Omental fat pad (tissue), 3 donors: ENCODE measurements at regions not wholly inside any gene's neighbourhood (a gene's known extent, or its start where the extent isn't known, plus 50 kb on each side); places are given as distances from the start of the nearest gene placed in this dataset.

Experiments used
- ATAC-seq: fragments of 150-250 bp; one replicate; pipeline ENCODE4 v1.9.1; 2016; ENCODE audit warnings: mild to moderate bottlenecking, moderate library complexity; ENCODE audit not compliant: low FRiP score
- DNase-seq: peaks from one replicate; pipeline ENCODE4 v3.0.0-alpha.2; 2019; ENCODE audit warnings: low spot score
- TF ChIP-seq, protein P1 (sequence below), 3 donors: fragments of 450-650 bp; IDR thresholded peaks; one replicate each; pipeline ENCODE4 v1.5.1; 2016 to 2017; ENCODE audit warnings: antibody characterized with exemption in 3 of 3, mild to moderate bottlenecking in 3 of 3, moderate library complexity in 2 of 3

DNA sequence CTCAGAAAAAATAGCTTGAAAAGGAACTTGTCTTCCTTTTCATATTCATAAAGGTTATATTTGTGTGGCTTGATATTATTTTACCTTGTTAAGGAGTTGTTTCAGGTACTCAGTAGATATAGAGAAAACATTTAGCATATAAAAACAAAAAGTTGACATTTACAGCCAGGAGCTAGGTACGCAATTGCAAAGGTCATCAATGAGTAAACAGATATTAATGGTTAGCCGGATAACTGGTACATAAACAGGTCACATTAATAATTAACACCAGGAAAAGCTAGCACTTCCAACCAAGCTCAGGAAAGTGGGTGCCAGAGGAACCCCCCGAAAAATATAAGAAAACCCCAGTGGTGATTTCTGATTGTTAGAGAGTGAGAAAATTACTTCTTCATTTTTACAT is 146.6 kb upstream of the NR2F2 start:
- DNase-seq (no peak), ATAC-seq (no peak)
- TF ChIP-seq, protein P1, sequence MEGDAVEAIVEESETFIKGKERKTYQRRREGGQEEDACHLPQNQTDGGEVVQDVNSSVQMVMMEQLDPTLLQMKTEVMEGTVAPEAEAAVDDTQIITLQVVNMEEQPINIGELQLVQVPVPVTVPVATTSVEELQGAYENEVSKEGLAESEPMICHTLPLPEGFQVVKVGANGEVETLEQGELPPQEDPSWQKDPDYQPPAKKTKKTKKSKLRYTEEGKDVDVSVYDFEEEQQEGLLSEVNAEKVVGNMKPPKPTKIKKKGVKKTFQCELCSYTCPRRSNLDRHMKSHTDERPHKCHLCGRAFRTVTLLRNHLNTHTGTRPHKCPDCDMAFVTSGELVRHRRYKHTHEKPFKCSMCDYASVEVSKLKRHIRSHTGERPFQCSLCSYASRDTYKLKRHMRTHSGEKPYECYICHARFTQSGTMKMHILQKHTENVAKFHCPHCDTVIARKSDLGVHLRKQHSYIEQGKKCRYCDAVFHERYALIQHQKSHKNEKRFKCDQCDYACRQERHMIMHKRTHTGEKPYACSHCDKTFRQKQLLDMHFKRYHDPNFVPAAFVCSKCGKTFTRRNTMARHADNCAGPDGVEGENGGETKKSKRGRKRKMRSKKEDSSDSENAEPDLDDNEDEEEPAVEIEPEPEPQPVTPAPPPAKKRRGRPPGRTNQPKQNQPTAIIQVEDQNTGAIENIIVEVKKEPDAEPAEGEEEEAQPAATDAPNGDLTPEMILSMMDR (IDR thresholded peaks at IDR 0.05), result no peak

DNA sequence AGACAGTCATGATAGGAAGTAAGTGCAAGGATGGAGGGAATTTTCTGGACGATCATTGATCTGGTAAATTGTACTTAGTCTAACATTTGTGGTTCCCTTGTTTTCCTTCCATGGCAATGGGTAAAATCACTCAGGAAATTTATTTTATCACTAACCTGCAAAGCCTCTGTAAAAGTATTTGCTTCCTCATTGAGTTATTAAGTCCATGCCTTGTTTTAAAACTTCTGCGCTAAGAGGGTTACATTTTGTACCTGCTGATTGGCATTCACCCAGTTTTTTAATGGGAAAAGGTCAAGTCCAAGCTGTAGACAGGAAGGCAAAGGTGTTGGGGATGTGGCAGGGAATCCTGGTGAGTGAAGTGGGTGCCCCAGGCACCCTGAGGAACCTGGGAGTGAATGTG is 146.2 kb upstream of the NR2F2 start:
- TF ChIP-seq, protein P1 (IDR thresholded peaks at IDR 0.05), result no peak
- no peak for DNase-seq
- ATAC-seq, result no peak

DNA sequence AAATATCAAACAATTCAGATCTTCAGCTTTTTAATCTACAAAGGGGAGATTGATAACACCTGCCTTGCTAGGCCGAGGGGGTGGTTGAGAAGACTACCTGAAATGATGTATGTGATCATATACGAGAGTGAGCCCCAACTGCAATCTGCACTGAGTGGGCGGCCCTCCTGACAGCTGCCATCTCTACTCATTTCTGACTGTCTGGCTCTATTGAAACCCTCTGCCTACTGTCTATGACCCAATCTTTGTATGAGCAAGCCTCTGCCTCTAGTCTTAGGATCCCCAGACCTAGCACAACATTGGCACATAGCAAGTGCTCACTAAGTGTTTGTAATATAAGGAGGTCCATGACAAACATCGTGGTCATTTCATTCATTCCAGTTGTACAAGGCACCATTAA is 144.4 kb upstream of the NR2F2 start:
- ATAC-seq, result no peak
- TF ChIP-seq, protein P1 (IDR thresholded peaks at IDR 0.05), result no peak

DNA sequence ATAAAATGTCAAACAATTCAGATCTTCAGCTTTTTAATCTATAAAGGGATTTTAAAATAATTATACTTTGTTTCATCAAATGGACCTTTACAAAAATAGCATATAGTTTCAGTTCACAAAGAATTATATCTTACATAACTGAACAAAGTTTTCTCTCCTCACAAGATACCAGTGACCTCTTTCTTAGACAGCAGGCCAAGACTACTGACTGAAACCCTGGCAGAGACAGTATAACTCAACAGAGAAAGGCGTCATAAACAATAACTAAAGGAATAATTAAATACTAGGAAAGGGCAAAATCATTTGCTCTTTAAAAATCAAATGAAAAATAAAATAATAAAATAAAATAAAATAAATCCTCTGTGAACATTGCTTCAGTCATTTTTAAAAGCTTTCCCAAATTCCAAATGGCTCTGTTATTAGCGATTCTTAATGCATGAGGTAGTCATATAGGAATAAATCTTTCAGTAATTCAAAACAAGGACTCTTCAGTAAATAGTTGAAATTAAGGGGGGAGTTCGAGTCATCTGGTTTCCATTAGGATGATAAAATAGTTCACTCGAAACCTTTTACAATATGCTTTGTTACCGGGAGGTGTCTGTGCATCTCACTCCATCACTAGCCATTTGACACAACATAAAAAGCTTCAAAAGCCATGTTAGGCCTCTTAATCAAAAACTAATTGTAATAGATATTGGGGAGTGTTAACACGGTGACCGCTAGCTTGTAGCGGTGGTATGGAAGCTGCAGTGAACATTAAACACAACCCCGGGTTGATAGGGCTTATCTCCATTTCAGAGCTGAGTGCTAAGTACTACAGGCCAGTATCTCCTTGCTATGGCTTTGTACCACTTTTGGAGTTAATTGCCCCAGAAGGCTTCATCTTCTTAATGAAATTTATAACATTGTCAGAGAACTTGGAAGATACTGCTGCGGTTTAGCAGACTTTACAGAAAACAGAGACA is 142.9 kb upstream of the NR2F2 start:
- no peak for DNase-seq
- no peak for ATAC-seq
- TF ChIP-seq, protein P1 (IDR thresholded peaks at IDR 0.05), result no peak

More for the DNA sequence above, 144.4 kb upstream of the NR2F2 start:
- DNase-seq, result no peak

DNA sequence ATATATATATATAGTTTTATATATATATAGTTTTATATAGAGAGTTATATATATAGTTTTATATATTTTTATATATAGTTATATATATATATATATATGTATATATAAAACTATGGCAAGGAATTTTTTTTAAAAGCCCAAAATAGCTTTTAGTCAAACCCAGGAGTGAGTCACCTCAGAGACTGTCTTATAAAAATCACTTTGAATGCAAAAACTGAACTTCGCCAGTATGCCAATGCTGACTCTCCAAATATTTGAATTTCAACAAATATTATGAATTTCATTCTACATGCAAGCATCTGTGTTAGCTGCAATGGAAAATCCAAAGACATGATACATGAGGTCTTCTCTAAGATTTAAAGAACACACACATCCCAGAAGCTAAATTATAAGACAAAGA is 132.8 kb upstream of the NR2F2 start:
- no peak for DNase-seq
- TF ChIP-seq, protein P1 (IDR thresholded peaks at IDR 0.05), result no peak
- no peak for ATAC-seq

DNA sequence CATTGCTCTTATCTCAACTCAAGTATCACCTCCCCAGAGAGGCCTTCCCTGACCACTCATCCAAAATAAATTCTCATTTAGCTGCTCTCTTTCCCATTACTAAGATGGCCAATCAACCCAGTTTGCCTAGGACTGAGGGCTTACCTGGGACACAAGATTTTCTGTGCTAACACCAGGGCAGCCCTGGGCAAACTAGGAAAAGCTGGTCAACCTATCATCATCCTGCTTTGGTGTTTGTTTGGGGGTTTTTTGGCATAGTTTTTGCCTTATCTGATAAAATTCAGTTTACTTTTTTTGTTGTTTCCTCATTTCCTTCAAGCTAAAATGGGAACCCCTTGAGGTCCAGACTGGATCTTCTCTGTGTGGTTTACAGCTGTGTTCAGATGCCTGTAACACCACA is 131.4 kb upstream of the NR2F2 start:
- DNase-seq (no peak), ATAC-seq (no peak)
- TF ChIP-seq, protein P1 (IDR thresholded peaks at IDR 0.05), result no peak
